Vagina (tissue), 2 donors: ENCODE measurements at regions not wholly inside any gene's neighbourhood (a gene's known extent, or its start where the extent isn't known, plus 50 kb on each side); places are given as distances from the start of the nearest gene placed in this dataset.
A peak's percentile ranks its signal among the peaks of the same experiment; 100 is the strongest.

Experiments used
- DNase-seq, 2 donors: peaks; one replicate each; pipeline ENCODE4 v3.0.0-alpha.2; 2017; ENCODE audit errors: extremely low spot score in 2 of 2
- H3K27ac ChIP-seq: fragments of 200-600 bp; sonication (generic); one replicate; pipeline ENCODE4 v1.5.1; 2019
- H3K27me3 ChIP-seq: fragments of 200-600 bp; sonication (generic); one replicate; pipeline ENCODE4 v1.5.1; 2019
- H3K36me3 ChIP-seq, 2 donors: fragments of 200-600 bp; sonication (generic); one replicate each; pipeline ENCODE4 v1.5.1; 2017 to 2019
- H3K4me1 ChIP-seq: fragments of 200-600 bp; sonication (generic); one replicate; pipeline ENCODE4 v1.5.1; 2019
- H3K4me3 ChIP-seq, 2 donors: fragments of 200-600 bp; sonication (generic); 1 replicate in 1 of 2; 2 replicates in 1 of 2; pipeline ENCODE4 v1.5.1; 2016 to 2019
- H3K9me3 ChIP-seq: fragments of 200-600 bp; sonication (generic); one replicate; pipeline ENCODE4 v1.5.1; 2019
- CTCF ChIP-seq, 3 experiments: fragments of 450-650 bp in 2 of 3; fragments of 200-600 bp in 1 of 3; sonication (generic) in 1 of 3; IDR thresholded peaks; one replicate each; pipeline ENCODE4 v1.5.1; 2017 to 2019; ENCODE audit warnings: antibody characterized with exemption in 3 of 3, mild to moderate bottlenecking in 2 of 3, moderate library complexity in 2 of 3
- POLR2A ChIP-seq, 2 donors: fragments of 450-650 bp; IDR thresholded peaks; one replicate each; pipeline ENCODE4 v1.6.1; 2017; ENCODE audit warnings: antibody characterized with exemption in 2 of 2, mild to moderate bottlenecking in 2 of 2, moderate library complexity in 2 of 2
- POLR2AphosphoS5 ChIP-seq, 2 donors: sonication (generic); formaldehyde crosslinking; IDR thresholded peaks; one replicate each; pipeline ENCODE4 v1.9.0; 2017; ENCODE audit warnings: antibody characterized with exemption in 2 of 2, mild to moderate bottlenecking in 2 of 2, low read depth in 1 of 2; ENCODE audit not compliant: insufficient read depth in 1 of 2
- intact Hi-C: fragments of 100-400 bp; cut with DNase I; formaldehyde crosslinking; loops from one replicate; pipeline ENCODE4 v1.15.1; 2023

- no peak for DNase-seq
- H3K36me3 ChIP-seq = no peaks in the 10 kb centered on the region
- no peaks in the 10 kb centered on the region for H3K4me1 ChIP-seq
- intact Hi-C loops = no loop called here
- no peak overlapping the region for H3K4me3 ChIP-seq
- H3K9me3 ChIP-seq = no peaks in the 10 kb centered on the region
- H3K27ac ChIP-seq = no peak overlapping the region
- no peaks in the 10 kb centered on the region for H3K27me3 ChIP-seq
- TF ChIP-seq CTCF (IDR thresholded peaks at IDR 0.05) (peak in 1 of 3 experiments; percentile 16), POLR2AphosphoS5 (IDR thresholded peaks at IDR 0.05; ENCODE audit: insufficient read depth in 1 of 2, low read depth in 1 of 2) (no peak)
Measured at GRCh38 chr6:153231048-153231646, 100.1 kb upstream of the RGS17 start.

GRCh38 chr6:153218184-153218792 is 87.2 kb upstream of the RGS17 start:
- Histone ChIP-seq H3K4me3 (no peak overlapping the region), H3K36me3 (no peaks in the 10 kb centered on the region), H3K27ac (no peak overlapping the region), H3K4me1 (no peaks in the 10 kb centered on the region), H3K9me3 (no peaks in the 10 kb centered on the region), H3K27me3 (no peaks in the 10 kb centered on the region)
- TF ChIP-seq POLR2AphosphoS5 (IDR thresholded peaks at IDR 0.05; ENCODE audit: insufficient read depth in 1 of 2, low read depth in 1 of 2) (no peak), CTCF (IDR thresholded peaks at IDR 0.05) (no peak), POLR2A (IDR thresholded peaks at IDR 0.05) (no peak)
- intact Hi-C loops = no loop called here
- no peak for DNase-seq

DNA sequence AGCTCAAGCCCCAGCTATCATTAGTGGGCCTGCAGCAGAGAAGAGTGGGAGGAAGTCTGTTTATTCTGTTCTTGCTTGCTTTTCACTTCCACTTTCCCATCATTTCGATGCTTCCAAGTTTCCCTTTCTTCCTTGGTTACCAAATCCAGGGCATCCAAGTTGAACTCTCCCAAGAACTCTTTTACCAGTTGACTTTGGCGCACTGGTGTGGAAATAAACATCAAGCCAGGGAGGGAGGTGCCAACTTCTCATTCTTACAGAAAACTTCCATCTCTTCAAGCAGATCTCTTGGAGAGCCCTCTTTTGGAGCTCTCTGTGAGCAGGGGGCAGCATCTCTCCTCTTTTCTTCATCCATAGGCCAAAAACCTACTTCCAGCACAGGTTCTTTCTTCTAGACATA is 85.7 kb upstream of the RGS17 start:
- DNase-seq = no peak
- Histone ChIP-seq H3K27me3 (no peaks in the 10 kb centered on the region), H3K4me3 (no peak overlapping the region), H3K27ac (no peak overlapping the region), H3K9me3 (no peaks in the 10 kb centered on the region), H3K36me3 (no peaks in the 10 kb centered on the region), H3K4me1 (no peaks in the 10 kb centered on the region)
- TF ChIP-seq POLR2AphosphoS5 (IDR thresholded peaks at IDR 0.05; ENCODE audit: insufficient read depth in 1 of 2, low read depth in 1 of 2) = no peak
- TF ChIP-seq POLR2A (IDR thresholded peaks at IDR 0.05) = no peak
- TF ChIP-seq CTCF (IDR thresholded peaks at IDR 0.05) = no peak
- intact Hi-C loops = no loop called here

DNA sequence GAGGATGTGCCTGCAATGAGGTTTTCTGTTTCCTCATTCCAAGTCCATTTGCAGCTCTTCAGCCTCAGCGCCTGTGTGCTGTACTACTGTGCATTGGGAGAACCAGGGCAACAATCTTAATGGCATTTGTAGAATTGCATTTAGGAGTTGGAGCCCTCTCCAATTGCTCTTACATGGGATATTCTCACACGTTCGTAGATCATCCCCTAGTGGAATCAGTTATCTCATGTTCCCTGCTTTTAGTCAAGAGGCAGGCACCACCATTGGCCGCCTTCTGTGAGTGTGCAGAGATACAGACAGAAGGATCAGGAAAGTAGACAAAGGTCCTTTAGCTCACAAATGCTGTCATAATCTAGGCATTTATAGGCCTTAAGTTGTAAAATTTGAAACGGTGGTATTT is 84.2 kb upstream of the RGS17 start:
- no peak for TF ChIP-seq CTCF (IDR thresholded peaks at IDR 0.05)
- no peak for TF ChIP-seq POLR2AphosphoS5 (IDR thresholded peaks at IDR 0.05; ENCODE audit: insufficient read depth in 1 of 2, low read depth in 1 of 2)
- no peak for TF ChIP-seq POLR2A (IDR thresholded peaks at IDR 0.05)
- DNase-seq = no peak
- Histone ChIP-seq H3K36me3 (no peaks in the 10 kb centered on the region), H3K27ac (no peak overlapping the region), H3K9me3 (no peaks in the 10 kb centered on the region), H3K27me3 (no peaks in the 10 kb centered on the region), H3K4me3 (no peak overlapping the region), H3K4me1 (no peaks in the 10 kb centered on the region)
- intact Hi-C loops = no loop called here

DNA sequence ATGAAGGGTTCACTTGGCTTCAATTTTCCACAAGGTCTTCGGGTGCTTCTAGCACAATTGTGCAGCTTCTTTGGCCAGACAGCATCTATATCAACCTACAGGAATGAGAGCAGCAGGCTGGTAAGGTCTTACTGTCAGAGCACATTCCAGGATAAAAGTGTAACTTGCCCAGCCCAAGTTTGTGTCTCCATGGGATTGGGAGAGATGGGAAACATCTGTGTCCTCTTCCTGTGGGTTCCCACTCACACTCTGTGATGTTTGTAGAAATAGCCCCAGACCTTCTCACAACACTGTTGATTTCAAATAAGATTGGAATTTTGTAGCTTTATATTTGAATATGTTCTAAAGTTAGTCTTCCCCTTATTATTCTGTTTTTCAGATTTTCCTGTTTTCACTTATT is 83.4 kb upstream of the RGS17 start:
- H3K9me3 ChIP-seq = no peaks in the 10 kb centered on the region
- no peaks in the 10 kb centered on the region for H3K36me3 ChIP-seq
- intact Hi-C loops = no loop called here
- no peak overlapping the region for H3K4me3 ChIP-seq
- DNase-seq = no peak
- H3K27me3 ChIP-seq = no peaks in the 10 kb centered on the region
- TF ChIP-seq CTCF (IDR thresholded peaks at IDR 0.05) = no peak
- H3K27ac ChIP-seq = no peak overlapping the region
- H3K4me1 ChIP-seq = no peaks in the 10 kb centered on the region
